SK-N-SH (cell line): ENCODE measurements at regions not wholly inside any gene's neighbourhood (a gene's known extent, or its start where the extent isn't known, plus 50 kb on each side); places are given as distances from the start of the nearest gene placed in this dataset.

Source experiments
- CTCF ChIA-PET: fragments of 300-600, 350-600 bp; formaldehyde crosslinking; extraction: SDS; loops from one replicate; lab custom pipeline; 2021; lab: Yijun Ruan, JAX
- POLR2A ChIA-PET: fragments of 350-600 bp; sonication (Branson Sonifier 250); formaldehyde crosslinking; extraction: SDS; loops from one replicate; lab custom pipeline; 2020; ENCODE audit warnings: antibody characterized with exemption, inconsistent platforms; lab: Yijun Ruan, JAX
- DNase-seq: peaks from one replicate; pipeline ENCODE4 v3.0.0; 2012
- H2AFZ ChIP-seq: fragments of 200-600 bp; sonication (generic); 2 replicates; pipeline ENCODE4 v1.8.1; 2016; ENCODE audit warnings: antibody characterized with exemption, mild to moderate bottlenecking, low read depth
- H3F3A ChIP-seq: fragments of 200-600 bp; sonication (generic); replicated peaks from 2 replicates; pipeline ENCODE3; 2016; ENCODE audit warnings: antibody characterized with exemption, mild to moderate bottlenecking; ENCODE audit not compliant: insufficient read depth
- H3K27ac ChIP-seq, 2 experiments: fragments of 200-500 bp in 1 of 2; fragments of 200-600 bp in 1 of 2; sonication (Bioruptor generic) in 1 of 2; sonication (generic), shearing (Covaris generic) in 1 of 2; 2 replicates each; pipeline versions ENCODE4 v1.5.1 to v1.6.1; 2014 to 2016; ENCODE audit warnings: low read depth in 2 of 2, inconsistent platforms in 1 of 2, low read length in 1 of 2, mild to moderate bottlenecking in 1 of 2, mixed read lengths in 1 of 2
- H3K27me3 ChIP-seq: fragments of 200-600 bp; sonication (generic), shearing (Covaris generic); 2 replicates; pipeline ENCODE4 v1.6.1; 2016; ENCODE audit warnings: mixed run types; ENCODE audit not compliant: insufficient read depth
- H3K36me3 ChIP-seq, 2 experiments: fragments of 200-500 bp in 1 of 2; fragments of 200-600 bp in 1 of 2; sonication (Bioruptor generic) in 1 of 2; sonication (generic) in 1 of 2; replicated peaks in 1 of 2; 2 replicates each; pipeline versions ENCODE3 to v1.5.1; 2014 to 2016; ENCODE audit warnings: low read length in 1 of 2, mild to moderate bottlenecking in 1 of 2; ENCODE audit not compliant: insufficient read depth in 2 of 2, control insufficient read depth in 1 of 2
- H3K4me1 ChIP-seq, 2 experiments: fragments of 200-500 bp in 1 of 2; fragments of 200-600 bp in 1 of 2; sonication (Bioruptor generic) in 1 of 2; sonication (generic), shearing (Covaris generic) in 1 of 2; 2 replicates each; pipeline versions ENCODE4 v1.5.1 to v1.6.1; 2014 to 2016; ENCODE audit warnings: low read depth in 1 of 2, low read length in 1 of 2, mixed run types in 1 of 2; ENCODE audit not compliant: insufficient read depth in 2 of 2, control insufficient read depth in 1 of 2
- H3K4me2 ChIP-seq: fragments of 200-600 bp; sonication (generic), shearing (Covaris generic); 2 replicates; pipeline ENCODE4 v1.6.1; 2017; ENCODE audit warnings: mixed run types
- H3K4me3 ChIP-seq, 2 experiments: fragments of 200-500 bp in 1 of 2; fragments of 200-600 bp in 1 of 2; sonication (Bioruptor generic) in 1 of 2; sonication (generic), shearing (Covaris generic) in 1 of 2; 2 replicates each; pipeline versions ENCODE4 v1.5.1 to v1.8.1; 2014 to 2016; ENCODE audit warnings: low read depth in 2 of 2, inconsistent platforms in 1 of 2, low read length in 1 of 2, mild to moderate bottlenecking in 1 of 2, mixed read lengths in 1 of 2, moderate library complexity in 1 of 2
- H3K79me2 ChIP-seq: fragments of 200-600 bp; sonication (generic); 2 replicates; pipeline ENCODE4 v1.8.1; 2017; ENCODE audit warnings: mild to moderate bottlenecking; ENCODE audit not compliant: insufficient read depth
- H3K9ac ChIP-seq: fragments of 200-600 bp; sonication (generic); 2 replicates; pipeline ENCODE4 v1.6.1; 2017; ENCODE audit warnings: mixed run types
- H3K9me2 ChIP-seq: fragments of 200-600 bp; sonication (generic); 2 replicates; pipeline ENCODE4 v1.6.1; 2017; ENCODE audit warnings: mixed run types
- H3K9me3 ChIP-seq: fragments of 200-600 bp; sonication (generic); 2 replicates; pipeline ENCODE4 v1.6.1; 2017; ENCODE audit warnings: mixed run types, mild to moderate bottlenecking, moderate library complexity
- H4K20me1 ChIP-seq: fragments of 200-600 bp; sonication (generic); 2 replicates; pipeline ENCODE4 v1.6.1; 2017; ENCODE audit warnings: mild to moderate bottlenecking, mixed run types; ENCODE audit not compliant: insufficient read depth
- ELF1 ChIP-seq: IDR thresholded peaks from 2 replicates; pipeline ENCODE4 v1.4.0; 2012
- EZH2phosphoT487 ChIP-seq: fragments of 200-600 bp; sonication (generic); IDR thresholded peaks from 2 replicates; pipeline ENCODE4 v1.6.1; 2017; ENCODE audit warnings: low read depth, mixed run types, mild to moderate bottlenecking, antibody characterized with exemption, moderate library complexity, borderline replicate concordance
- FOSL2 ChIP-seq: IDR thresholded peaks from 2 replicates; pipeline ENCODE4 v1.4.0; 2012; ENCODE audit warnings: low read depth, mild to moderate bottlenecking, moderate library complexity, borderline replicate concordance
- GABPA ChIP-seq: IDR thresholded peaks from 2 replicates; pipeline ENCODE4 v1.4.0; 2012; ENCODE audit warnings: low read depth, mild to moderate bottlenecking
- GATA2 ChIP-seq: sonication (generic); formaldehyde crosslinking; IDR thresholded peaks from 2 replicates; pipeline ENCODE4 v1.5.0; 2020; ENCODE audit warnings: mild to moderate bottlenecking, missing genetic modification reagents
- IRF3 ChIP-seq: fragments of 150-350 bp; IDR thresholded peaks from 2 replicates; pipeline ENCODE4 v1.6.1; 2016; ENCODE audit warnings: mild to moderate bottlenecking, low read depth, low read length
- JUND ChIP-seq: IDR thresholded peaks from 2 replicates; pipeline ENCODE4 v1.4.0; 2012
- MXI1 ChIP-seq: IDR thresholded peaks from 2 replicates; pipeline ENCODE4 v1.6.1; 2012; ENCODE audit warnings: mild to moderate bottlenecking, low read depth, low read length, improper control_type of control experiment
- NRF1 ChIP-seq: IDR thresholded peaks from 2 replicates; pipeline ENCODE4 v1.6.1; 2012; ENCODE audit warnings: low read depth, mild to moderate bottlenecking, low read length
- RAD21 ChIP-seq: IDR thresholded peaks from 2 replicates; pipeline ENCODE4 v1.6.1; 2012; ENCODE audit warnings: mild to moderate bottlenecking, low read length
- RFX5 ChIP-seq: IDR thresholded peaks from 2 replicates; pipeline ENCODE4 v1.6.1; 2012; ENCODE audit warnings: mild to moderate bottlenecking, improper control_type of control experiment, low read length
- SMC3 ChIP-seq: IDR thresholded peaks from 2 replicates; pipeline ENCODE4 v1.6.1; 2012; ENCODE audit warnings: low read depth, low read length, improper control_type of control experiment
- TAF1 ChIP-seq: IDR thresholded peaks from 2 replicates; pipeline ENCODE4 v1.6.1; 2012; ENCODE audit warnings: low read depth, mild to moderate bottlenecking, low read length, moderate library complexity, borderline replicate concordance
- YY1 ChIP-seq: IDR thresholded peaks from 2 replicates; pipeline ENCODE4 v1.4.0; 2012; ENCODE audit warnings: low read depth, mild to moderate bottlenecking
- WGBS: methylation state at CpG from one replicate; pipeline ENCODE4 v1.1.6; 2017; ENCODE audit warnings: low lambda C conversion rate; 5-methylcytosine and 5-hydroxymethylcytosine counted together
- TF ChIP-seq, protein P1 (sequence below): IDR thresholded peaks from 2 replicates; pipeline ENCODE4 v1.4.0; 2012; ENCODE audit warnings: low read depth, borderline replicate concordance
- TF ChIP-seq, protein P2 (sequence below): IDR thresholded peaks from 2 replicates; pipeline ENCODE4 v1.4.0; 2012; ENCODE audit warnings: low read depth, borderline replicate concordance
- TF ChIP-seq, protein P3 (sequence below): IDR thresholded peaks from 2 replicates; pipeline ENCODE4 v1.6.1; 2012; ENCODE audit warnings: mild to moderate bottlenecking, low read depth, low read length, moderate library complexity

DNA sequence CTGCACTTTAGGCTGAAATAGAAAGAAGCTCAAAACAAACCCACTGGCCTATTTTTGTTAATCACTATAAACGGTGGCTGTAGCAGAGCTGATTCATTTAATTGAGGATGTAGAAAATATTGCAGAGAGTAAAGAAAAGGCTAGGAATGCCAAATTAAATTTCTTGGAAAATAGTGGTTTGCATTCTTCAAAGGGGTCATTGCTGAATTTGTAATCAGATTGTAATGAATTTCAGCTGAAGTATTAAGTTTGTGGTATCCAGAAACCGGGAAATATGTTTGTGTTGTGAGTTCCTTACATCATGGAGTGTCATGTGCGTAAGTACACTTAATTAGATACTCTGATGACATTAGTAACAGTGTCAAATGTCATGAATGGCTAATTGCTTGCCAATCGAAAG, 203.0 kb downstream of the SAMD5 start:
- H3K27ac ChIP-seq: no peak overlapping the region
- WGBS: 6% methylated on average over 4 of the region's 4 CpGs
- H3K79me2 ChIP-seq: no peaks in the 10 kb centered on the region
- ChIA-PET CTCF (no interaction called here), POLR2A (no interaction called here)
- no peak overlapping the region for H3K4me3 ChIP-seq
- DNase-seq: no peak
- H3K36me3 ChIP-seq: no peaks in the 10 kb centered on the region
- H2AFZ ChIP-seq: no peak overlapping the region
- H3K9me2 ChIP-seq: no peaks in the 10 kb centered on the region
- no peaks in the 10 kb centered on the region for H3K9me3 ChIP-seq
- no peak overlapping the region for H3K4me2 ChIP-seq
- no peaks in the 10 kb centered on the region for H3K4me1 ChIP-seq
- no peak overlapping the region for H3K9ac ChIP-seq
- no peak for TF ChIP-seq RAD21
- TF ChIP-seq, protein P1, sequence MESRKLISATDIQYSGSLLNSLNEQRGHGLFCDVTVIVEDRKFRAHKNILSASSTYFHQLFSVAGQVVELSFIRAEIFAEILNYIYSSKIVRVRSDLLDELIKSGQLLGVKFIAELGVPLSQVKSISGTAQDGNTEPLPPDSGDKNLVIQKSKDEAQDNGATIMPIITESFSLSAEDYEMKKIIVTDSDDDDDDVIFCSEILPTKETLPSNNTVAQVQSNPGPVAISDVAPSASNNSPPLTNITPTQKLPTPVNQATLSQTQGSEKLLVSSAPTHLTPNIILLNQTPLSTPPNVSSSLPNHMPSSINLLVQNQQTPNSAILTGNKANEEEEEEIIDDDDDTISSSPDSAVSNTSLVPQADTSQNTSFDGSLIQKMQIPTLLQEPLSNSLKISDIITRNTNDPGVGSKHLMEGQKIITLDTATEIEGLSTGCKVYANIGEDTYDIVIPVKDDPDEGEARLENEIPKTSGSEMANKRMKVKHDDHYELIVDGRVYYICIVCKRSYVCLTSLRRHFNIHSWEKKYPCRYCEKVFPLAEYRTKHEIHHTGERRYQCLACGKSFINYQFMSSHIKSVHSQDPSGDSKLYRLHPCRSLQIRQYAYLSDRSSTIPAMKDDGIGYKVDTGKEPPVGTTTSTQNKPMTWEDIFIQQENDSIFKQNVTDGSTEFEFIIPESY: no peak
- no peak for TF ChIP-seq GATA2
- TF ChIP-seq, protein P2, sequence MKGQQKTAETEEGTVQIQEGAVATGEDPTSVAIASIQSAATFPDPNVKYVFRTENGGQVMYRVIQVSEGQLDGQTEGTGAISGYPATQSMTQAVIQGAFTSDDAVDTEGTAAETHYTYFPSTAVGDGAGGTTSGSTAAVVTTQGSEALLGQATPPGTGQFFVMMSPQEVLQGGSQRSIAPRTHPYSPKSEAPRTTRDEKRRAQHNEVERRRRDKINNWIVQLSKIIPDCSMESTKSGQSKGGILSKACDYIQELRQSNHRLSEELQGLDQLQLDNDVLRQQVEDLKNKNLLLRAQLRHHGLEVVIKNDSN: no peak
- no peak for TF ChIP-seq RFX5
- TF ChIP-seq IRF3: no peak
- no peak for TF ChIP-seq MXI1
- no peak for TF ChIP-seq ELF1
- TF ChIP-seq YY1: no peak
- no peak for TF ChIP-seq TAF1
- TF ChIP-seq GABPA: no peak
- no peak for TF ChIP-seq NRF1
- TF ChIP-seq EZH2phosphoT487: no peak
- no peak for TF ChIP-seq JUND
- TF ChIP-seq SMC3: no peak
- TF ChIP-seq FOSL2: no peak
- TF ChIP-seq, protein P3, sequence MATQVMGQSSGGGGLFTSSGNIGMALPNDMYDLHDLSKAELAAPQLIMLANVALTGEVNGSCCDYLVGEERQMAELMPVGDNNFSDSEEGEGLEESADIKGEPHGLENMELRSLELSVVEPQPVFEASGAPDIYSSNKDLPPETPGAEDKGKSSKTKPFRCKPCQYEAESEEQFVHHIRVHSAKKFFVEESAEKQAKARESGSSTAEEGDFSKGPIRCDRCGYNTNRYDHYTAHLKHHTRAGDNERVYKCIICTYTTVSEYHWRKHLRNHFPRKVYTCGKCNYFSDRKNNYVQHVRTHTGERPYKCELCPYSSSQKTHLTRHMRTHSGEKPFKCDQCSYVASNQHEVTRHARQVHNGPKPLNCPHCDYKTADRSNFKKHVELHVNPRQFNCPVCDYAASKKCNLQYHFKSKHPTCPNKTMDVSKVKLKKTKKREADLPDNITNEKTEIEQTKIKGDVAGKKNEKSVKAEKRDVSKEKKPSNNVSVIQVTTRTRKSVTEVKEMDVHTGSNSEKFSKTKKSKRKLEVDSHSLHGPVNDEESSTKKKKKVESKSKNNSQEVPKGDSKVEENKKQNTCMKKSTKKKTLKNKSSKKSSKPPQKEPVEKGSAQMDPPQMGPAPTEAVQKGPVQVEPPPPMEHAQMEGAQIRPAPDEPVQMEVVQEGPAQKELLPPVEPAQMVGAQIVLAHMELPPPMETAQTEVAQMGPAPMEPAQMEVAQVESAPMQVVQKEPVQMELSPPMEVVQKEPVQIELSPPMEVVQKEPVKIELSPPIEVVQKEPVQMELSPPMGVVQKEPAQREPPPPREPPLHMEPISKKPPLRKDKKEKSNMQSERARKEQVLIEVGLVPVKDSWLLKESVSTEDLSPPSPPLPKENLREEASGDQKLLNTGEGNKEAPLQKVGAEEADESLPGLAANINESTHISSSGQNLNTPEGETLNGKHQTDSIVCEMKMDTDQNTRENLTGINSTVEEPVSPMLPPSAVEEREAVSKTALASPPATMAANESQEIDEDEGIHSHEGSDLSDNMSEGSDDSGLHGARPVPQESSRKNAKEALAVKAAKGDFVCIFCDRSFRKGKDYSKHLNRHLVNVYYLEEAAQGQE: no peak
- no peaks in the 10 kb centered on the region for H4K20me1 ChIP-seq
- H3K27me3 ChIP-seq: no peaks in the 10 kb centered on the region; the same call in 1 of the 2 replicates
- H3F3A ChIP-seq: no peaks in the 10 kb centered on the region
